Adipocyte (in vitro differentiated cells): ENCODE measurements at regions not wholly inside any gene's neighbourhood (a gene's known extent, or its start where the extent isn't known, plus 50 kb on each side); places are given as distances from the start of the nearest gene placed in this dataset.

Source experiments
- DNase-seq: peaks from one replicate; pipeline ENCODE4 v3.0.0-alpha.2; 2015; ENCODE audit warnings: low read depth
- H3K27me3 ChIP-seq: replicated peaks from 2 replicates; pipeline ENCODE4 v1.7.0; 2013; ENCODE audit warnings: mild to moderate bottlenecking, low read length, moderate library complexity; ENCODE audit not compliant: control insufficient read depth, insufficient read depth
- H3K36me3 ChIP-seq: 2 replicates; pipeline ENCODE4 v1.7.0; 2013; ENCODE audit warnings: low read length, mild to moderate bottlenecking, moderate library complexity; ENCODE audit not compliant: control insufficient read depth, insufficient read depth, severe bottlenecking
- H3K4me1 ChIP-seq: 2 replicates; pipeline ENCODE4 v1.7.0; 2013; ENCODE audit warnings: mild to moderate bottlenecking, low read length, moderate library complexity; ENCODE audit not compliant: control insufficient read depth, insufficient read depth
- H3K4me3 ChIP-seq: 2 replicates; pipeline ENCODE4 v1.7.0; 2013; ENCODE audit warnings: mild to moderate bottlenecking, low read length, moderate library complexity
- H3K9ac ChIP-seq: 2 replicates; pipeline ENCODE4 v1.7.0; 2013; ENCODE audit warnings: mild to moderate bottlenecking, low read length, moderate library complexity
- H3K9me3 ChIP-seq: 2 replicates; pipeline ENCODE4 v1.7.0; 2013; ENCODE audit warnings: mild to moderate bottlenecking, low read length, moderate library complexity; ENCODE audit not compliant: control insufficient read depth

GRCh38 chr15:96783746-96784145 is 453.2 kb downstream of the NR2F2 start:
- Histone ChIP-seq H3K4me1 (no peaks in the 10 kb centered on the region), H3K9me3 (no peaks in the 10 kb centered on the region), H3K4me3 (no peak overlapping the region), H3K27me3 (peaks cover 5% of the 10 kb centered on the region), H3K36me3 (no peaks in the 10 kb centered on the region), H3K9ac (no peak overlapping the region)
- no peak for DNase-seq

DNA sequence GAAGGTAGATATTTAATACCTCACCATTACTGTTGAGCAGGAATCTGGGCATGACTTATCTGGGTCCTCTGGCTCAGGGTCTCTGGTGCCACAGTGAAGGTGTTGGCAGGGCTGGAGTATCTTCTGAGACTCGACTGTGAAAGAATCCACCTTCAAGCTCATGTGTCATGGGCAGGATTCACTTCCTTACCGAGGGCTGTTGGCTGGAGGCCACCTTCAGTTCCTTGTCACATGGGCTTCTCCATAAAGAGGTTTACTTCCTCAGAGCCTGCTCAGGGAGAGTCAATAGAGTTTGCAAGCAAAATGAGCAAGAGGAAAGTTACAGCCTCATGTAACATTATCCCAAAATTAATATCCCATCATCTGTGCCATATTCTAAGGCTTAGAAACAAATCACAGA is 459.5 kb downstream of the NR2F2 start:
- Histone ChIP-seq H3K9ac (no peak overlapping the region), H3K9me3 (no peaks in the 10 kb centered on the region), H3K36me3 (no peaks in the 10 kb centered on the region), H3K27me3 (no peaks in the 10 kb centered on the region), H3K4me1 (no peaks in the 10 kb centered on the region), H3K4me3 (no peak overlapping the region)
- DNase-seq, result no peak

- DNase-seq, result no peak
- Histone ChIP-seq H3K4me1 (no peaks in the 10 kb centered on the region), H3K9ac (no peak overlapping the region), H3K4me3 (no peak overlapping the region), H3K36me3 (no peaks in the 10 kb centered on the region), H3K9me3 (no peaks in the 10 kb centered on the region), H3K27me3 (no peaks in the 10 kb centered on the region)
These were observed 461.7 kb downstream of the NR2F2 start for GRCh38 chr15:96792216-96792615.

DNA sequence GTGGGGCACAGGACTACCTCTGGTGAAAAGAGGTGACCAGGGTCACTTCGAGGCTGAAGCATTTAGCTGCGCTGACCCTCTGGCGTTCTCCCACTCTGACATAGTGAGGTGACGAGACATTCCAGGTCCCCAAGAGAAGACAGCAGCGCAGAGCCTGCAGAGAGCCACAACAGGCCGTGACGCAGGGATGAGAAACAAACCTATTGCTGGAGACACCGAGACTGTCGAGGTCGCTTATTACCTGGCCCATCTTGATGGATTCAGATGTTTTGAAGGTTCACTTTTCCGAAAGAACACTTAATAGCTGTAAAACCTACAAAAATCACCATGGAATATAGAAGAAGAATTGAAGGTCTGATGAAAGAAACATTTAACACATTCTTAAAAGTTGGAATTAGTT is 466.3 kb downstream of the NR2F2 start:
- Histone ChIP-seq H3K4me1 (no peaks in the 10 kb centered on the region), H3K9me3 (peaks cover 4% of the 10 kb centered on the region), H3K4me3 (no peak overlapping the region), H3K9ac (no peak overlapping the region), H3K36me3 (no peaks in the 10 kb centered on the region), H3K27me3 (no peaks in the 10 kb centered on the region)
- DNase-seq, result no peak

- no peak overlapping the region for H3K9ac ChIP-seq
- DNase-seq, result no peak
- no peak overlapping the region for H3K4me3 ChIP-seq
- H3K4me1 ChIP-seq, result no peaks in the 10 kb centered on the region
- peaks cover 4% of the 10 kb centered on the region for H3K9me3 ChIP-seq
- no peaks in the 10 kb centered on the region for H3K36me3 ChIP-seq
- H3K27me3 ChIP-seq, result no peaks in the 10 kb centered on the region
These were observed 471.2 kb downstream of the NR2F2 start for GRCh38 chr15:96801576-96802150.

GRCh38 chr15:96802611-96803255 is 472.2 kb downstream of the NR2F2 start:
- no peak overlapping the region for H3K9ac ChIP-seq
- H3K27me3 ChIP-seq, result no peaks in the 10 kb centered on the region
- DNase-seq, result no peak
- H3K9me3 ChIP-seq, result peaks cover 4% of the 10 kb centered on the region
- no peaks in the 10 kb centered on the region for H3K36me3 ChIP-seq
- H3K4me3 ChIP-seq, result no peak overlapping the region
- no peaks in the 10 kb centered on the region for H3K4me1 ChIP-seq

DNA sequence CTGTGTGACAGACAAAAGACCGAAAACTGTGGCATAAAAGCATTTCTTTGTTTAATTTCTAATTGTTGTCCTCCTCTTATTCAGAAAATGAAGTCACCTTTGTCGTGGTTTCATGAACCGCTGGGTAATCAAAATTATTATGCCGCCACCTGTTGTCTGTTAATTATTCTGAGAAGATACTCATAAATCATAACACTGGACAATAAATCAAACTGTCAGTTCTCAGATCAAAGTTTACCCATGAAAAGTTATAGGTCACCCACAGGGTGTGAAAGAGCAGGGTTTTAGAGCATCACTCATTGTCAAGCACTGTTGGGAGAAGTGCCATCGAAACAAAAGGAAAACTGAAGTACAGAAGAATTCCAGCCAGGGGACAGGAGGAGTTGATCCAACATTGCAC is 474.3 kb downstream of the NR2F2 start:
- H3K4me3 ChIP-seq, result no peak overlapping the region
- no peak for DNase-seq
- peaks cover 4% of the 10 kb centered on the region for H3K9me3 ChIP-seq
- H3K27me3 ChIP-seq, result no peaks in the 10 kb centered on the region
- no peaks in the 10 kb centered on the region for H3K36me3 ChIP-seq
- no peak overlapping the region for H3K9ac ChIP-seq
- H3K4me1 ChIP-seq, result no peaks in the 10 kb centered on the region

DNA sequence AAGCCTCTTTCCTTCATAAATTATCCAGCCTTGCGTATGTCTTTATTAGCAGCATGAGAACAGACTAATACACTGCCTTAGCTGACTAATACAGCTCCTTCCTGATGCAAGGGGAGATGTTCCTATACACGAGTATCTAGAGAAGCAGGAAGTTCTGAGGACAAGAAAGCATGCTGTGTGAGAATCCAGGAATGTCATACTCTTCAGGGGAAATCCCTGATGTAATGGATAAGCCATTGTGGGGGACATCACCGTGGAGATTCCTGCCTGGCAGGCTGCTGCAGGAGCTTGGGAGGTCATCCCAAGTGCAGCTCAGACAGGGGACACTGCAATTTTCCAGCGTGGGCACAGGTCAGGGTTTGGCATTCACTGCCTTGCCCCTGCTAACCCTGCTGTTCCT is 476.9 kb downstream of the NR2F2 start:
- no peaks in the 10 kb centered on the region for H3K36me3 ChIP-seq
- no peak for DNase-seq
- H3K4me1 ChIP-seq, result no peaks in the 10 kb centered on the region
- H3K9me3 ChIP-seq, result no peaks in the 10 kb centered on the region
- no peak overlapping the region for H3K4me3 ChIP-seq
- H3K9ac ChIP-seq, result no peak overlapping the region
- no peaks in the 10 kb centered on the region for H3K27me3 ChIP-seq

DNA sequence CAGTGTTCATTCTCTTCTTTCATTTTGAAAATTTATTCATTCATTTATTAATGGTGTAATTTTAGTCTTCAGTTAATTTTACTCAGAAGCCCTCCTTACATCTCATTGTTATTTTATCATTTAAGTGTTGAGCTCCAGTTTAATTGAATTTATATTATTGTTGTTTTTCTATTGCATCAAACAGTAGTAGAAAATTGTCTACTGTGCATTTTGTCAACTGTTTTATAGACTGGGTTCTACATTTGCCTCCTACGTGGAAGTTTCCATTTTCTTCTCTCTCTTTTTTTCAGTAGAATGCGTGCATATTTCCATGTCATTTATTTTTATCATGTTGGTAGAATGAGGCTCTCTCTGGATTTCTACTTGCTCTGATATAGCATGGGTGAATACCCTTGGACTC is 487.4 kb downstream of the NR2F2 start:
- no peaks in the 10 kb centered on the region for H3K4me1 ChIP-seq
- H3K36me3 ChIP-seq, result no peaks in the 10 kb centered on the region
- H3K4me3 ChIP-seq, result no peak overlapping the region
- H3K9me3 ChIP-seq, result peaks cover 3% of the 10 kb centered on the region
- H3K27me3 ChIP-seq, result no peaks in the 10 kb centered on the region
- no peak for DNase-seq
- H3K9ac ChIP-seq, result no peak overlapping the region

GRCh38 chr15:96818861-96819260 is 488.4 kb downstream of the NR2F2 start:
- Histone ChIP-seq H3K27me3 (no peaks in the 10 kb centered on the region), H3K36me3 (no peaks in the 10 kb centered on the region), H3K4me1 (no peaks in the 10 kb centered on the region), H3K4me3 (no peak overlapping the region), H3K9ac (no peak overlapping the region), H3K9me3 (peaks cover 3% of the 10 kb centered on the region)
- no peak for DNase-seq

- Histone ChIP-seq H3K4me3 (no peak overlapping the region), H3K27me3 (no peaks in the 10 kb centered on the region), H3K4me1 (no peaks in the 10 kb centered on the region), H3K9ac (no peak overlapping the region), H3K36me3 (no peaks in the 10 kb centered on the region), H3K9me3 (no peaks in the 10 kb centered on the region)
- DNase-seq, result no peak
These were observed 497.5 kb downstream of the NR2F2 start for GRCh38 chr15:96827981-96828380.
